ENCODE measurements at regions not wholly inside any gene's neighbourhood (a gene's known extent, or its start where the extent isn't known, plus 50 kb on each side); places are given as distances from the start of the nearest gene placed in this dataset.

DNA sequence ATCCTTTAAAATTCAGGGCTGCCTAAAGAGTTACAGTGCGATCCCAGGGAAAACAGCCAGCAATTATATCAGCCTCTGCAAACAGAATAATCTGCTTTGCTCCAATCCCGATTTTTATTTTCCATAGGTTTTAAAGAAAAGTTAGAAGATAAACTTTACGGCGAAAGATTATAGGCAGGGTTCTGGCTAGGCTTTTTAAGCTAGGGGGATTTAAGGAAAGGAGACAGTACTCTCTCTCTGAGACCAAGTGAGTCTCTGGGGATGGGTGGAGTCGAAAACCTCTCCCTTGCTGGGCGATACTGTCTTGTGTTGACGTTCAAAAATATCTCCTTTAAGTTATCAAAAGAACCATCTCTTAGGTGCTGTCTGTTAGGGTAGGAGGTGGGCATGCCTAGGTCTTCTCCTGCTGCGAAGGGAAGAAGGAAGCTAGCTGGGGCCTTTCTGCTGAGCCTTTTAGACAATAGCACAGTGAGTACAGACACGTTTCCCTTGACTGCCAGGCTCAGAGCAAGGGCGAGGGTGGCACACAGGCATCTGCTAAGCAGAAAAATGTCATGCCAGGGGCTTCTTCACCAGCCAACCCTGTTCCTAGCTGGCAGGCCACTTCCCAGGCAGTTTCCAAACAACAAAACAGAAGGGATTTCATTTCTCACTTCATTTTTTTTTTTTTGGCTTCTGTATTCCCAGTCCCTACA is 167.9 kb upstream of the MAF start:
- DNase-seq, result peak; percentile 13

DNA sequence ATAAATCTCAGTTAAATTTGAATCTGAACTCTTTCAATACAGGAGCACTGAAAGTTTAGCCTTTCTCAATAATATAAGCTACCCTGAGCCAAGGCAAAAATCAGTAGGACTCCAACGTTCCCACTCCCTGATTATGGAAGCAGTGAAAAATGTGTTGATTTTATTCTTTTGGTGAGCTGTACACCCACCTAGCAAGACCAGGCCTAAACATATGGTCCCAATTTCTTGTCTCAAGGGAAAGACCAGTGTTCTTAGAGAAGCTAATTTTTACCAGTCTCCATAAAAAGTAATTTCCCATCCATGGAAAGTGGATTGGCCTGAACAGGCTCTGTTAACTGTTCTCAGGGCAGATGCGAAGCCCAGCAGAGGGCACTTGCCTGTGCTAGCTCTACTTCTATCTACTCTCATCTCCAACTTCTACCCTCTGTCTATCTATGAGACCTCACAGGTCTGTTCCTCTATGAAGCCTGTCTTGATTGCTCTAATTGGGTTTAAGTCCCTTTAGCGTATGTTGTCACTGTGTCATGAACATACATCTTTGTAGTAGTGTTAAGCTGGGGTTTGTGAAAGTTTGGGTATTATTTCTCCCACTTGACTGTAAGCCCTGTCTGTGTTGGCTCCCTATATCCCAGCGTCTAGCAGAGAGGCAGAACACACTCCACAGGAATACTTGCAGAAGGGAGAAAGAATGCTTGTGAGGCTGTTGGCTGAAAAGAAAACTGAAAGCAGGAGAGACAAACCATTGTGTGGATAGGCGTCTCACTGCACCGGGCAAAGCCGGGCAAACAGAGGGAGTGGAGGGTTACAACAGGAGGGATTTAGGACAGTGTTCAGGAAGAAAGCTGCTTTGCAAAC is 167.1 kb upstream of the MAF start:
- peak; percentile 20 for DNase-seq

DNA sequence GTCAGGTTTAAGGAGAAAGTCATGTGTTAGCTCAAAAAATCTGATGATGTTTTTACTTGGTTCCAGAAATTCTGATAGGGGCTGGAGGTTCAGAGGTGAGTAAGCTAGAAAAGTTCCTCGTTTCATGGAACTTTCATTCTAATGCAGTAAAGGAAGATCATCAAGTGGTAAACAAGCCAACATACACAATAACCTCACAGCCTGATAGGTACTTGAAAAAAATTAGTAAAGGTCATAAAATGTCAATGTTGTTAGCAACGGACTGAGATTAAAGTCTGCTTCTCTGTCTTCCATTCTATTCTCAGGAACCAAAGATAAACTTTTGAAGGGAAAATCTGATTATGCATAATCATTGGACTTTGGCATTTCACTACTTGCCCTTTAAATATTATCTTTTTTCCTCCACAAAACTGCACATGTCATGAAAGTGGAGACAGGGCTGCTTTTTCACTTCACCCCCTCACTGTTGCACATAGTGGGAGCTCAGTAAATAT is 165.4 kb upstream of the MAF start:
- DNase-seq, result no peak

DNA sequence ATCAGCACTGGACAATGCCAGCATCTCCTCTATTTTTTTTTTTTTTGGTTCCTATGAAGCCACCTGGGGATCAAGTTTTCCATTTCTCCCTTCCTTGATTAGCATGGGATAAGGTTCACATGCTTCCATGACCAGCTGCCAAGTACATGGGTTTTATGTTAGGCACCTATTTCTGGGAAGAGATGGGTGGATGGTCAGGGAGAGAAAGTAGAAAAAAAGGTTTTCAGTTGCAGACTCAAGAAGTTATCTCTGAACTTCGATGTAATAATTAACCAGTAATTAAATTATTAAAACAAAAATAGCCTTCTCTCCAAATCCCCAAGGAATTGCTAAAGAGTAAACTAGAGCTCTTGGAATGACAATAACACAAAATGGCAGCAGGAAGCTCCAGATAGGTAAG is 164.9 kb upstream of the MAF start:
- DNase-seq, result no peak

DNA sequence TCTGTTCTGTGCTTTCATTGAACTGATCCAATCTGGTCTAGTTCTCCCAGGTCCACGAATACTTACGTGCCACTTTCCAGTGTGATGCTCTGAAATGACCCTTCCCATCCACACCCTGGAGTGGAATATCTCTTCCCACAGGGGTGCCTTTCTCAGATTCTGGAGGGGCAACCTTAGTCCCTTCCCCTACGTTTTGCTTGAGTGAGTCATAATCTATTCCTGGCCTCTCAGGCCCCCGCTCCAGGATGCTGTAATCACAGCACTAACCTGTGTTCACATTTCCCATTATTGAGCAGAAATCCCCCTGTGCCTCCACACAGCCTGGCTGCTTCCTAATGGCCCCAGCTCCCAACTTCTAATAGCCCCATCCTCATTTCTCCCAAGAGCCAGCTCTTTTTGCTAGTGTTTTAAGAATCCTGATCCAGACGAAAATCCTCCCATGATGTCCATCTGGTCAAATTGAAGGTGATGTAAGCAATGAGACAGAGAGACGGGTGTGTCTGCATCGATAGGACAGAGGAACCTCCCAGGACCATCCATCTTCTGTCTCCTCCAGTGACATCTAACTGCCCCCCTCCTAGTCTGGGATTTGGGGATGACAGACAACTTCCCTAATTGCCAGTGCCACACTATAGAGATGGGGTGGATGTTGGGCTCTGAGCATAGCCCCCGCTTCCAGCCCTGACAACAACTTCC is 164.0 kb upstream of the MAF start:
- DNase-seq, result no peak

DNA sequence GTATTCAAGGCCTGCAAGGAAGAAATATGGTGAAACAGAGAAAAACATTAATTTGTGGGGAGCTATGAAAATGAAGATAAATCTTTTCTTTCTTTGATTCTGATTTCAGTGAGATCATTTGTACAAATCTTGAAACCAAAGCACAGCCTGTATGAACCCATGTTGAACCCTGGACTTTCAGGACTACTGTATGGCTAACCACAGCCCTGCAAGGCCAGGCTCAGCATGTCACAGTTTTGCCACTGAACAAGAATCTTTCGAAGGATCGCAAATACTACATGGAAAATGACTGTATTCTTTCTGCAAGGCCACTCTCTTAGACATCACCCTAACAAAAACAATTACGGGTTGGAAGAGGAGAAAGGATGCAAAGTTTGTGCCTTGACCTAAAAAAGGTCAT is 161.7 kb upstream of the MAF start:
- DNase-seq, result no peak

DNA sequence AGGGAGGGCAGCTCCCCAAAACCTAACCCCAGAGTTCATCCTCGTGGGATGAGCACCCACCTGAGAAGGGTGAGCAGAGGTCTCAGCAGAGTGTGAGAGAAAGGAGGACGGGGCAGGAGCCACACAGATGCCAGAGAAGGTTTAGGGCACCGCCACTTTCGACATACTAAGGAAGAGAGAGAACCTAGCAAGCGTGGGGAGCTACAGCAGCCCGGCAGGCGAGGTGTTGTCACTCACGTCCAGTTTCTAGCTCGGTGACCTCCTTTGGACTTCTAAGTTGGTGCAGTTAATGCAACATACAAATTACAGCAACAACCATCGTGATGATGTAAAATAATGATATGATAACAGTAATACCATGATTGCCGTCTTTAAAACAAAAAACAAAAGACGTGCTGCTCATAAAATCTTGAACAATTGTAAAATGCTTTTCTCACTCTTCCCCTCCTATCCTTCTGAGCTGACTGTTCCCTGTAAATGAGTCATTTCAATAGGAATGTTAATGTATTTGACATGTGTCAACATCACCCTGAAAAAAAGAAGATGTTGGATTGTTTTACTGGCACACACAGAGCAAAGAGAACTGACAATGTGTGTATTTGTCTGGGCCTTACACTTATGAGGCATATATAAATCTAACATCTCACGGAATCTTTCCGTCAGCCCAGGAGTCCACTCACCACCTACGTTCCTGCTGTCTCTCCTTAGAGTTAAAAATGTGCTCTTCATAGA is 158.2 kb upstream of the MAF start:
- DNase-seq, result no peak

DNA sequence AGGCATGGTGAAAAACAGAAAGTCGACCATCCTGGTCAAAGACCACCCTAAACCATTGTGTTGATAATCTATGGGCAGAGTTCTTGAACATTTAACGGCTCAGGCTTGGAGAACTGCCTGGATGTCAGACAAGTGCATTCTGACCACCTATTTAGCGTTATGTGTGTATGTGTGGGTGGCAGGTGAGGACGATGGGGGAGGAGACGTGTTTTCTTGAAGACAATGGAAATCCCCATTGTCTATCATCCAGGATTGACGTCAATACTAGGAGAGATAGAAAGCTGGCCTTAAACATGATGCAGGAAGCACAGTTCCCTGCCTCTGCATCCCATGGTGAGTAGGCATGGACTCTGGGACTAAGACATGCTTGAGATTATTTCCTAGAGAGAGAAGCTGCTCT is 157.4 kb upstream of the MAF start:
- DNase-seq, result no peak

DNA sequence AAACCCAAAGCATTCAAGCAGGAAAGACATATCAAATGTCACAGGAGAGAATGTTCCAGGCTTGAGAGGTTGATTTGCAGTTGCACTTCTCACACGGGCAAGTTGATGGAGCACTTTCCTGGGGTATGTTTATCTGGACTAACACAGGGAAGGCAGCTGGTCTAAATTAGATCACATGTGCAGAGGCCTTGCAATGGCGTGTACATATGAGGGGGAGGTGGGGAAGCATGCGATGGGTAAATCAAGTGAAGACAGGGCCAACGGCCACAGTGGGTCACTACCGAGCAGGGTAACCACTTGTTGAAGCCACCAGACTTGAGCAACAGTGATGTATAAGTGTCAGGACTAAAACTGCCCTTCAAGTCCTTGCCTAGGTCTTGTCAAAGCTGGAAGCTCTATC is 156.6 kb upstream of the MAF start:
- DNase-seq, result no peak

DNA sequence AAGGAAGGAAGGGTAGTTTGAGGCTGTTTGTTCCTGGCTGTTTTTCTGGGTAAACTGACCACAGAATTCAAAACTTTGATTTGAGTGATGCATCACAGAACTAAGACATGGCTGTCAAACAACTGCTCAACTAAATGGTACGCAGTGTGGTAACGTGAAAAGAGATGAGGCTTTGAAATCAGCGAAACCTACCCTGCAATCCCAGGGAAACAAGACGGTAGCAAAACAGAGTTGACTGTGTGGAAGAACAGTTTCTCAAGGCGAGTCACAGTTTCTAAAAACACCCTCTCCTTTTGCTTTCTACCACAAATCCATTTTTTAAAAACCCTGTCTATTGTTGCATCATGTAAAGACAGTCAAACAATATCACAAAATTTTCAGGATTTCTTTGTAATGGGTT is 156.0 kb upstream of the MAF start:
- no peak for DNase-seq

DNA sequence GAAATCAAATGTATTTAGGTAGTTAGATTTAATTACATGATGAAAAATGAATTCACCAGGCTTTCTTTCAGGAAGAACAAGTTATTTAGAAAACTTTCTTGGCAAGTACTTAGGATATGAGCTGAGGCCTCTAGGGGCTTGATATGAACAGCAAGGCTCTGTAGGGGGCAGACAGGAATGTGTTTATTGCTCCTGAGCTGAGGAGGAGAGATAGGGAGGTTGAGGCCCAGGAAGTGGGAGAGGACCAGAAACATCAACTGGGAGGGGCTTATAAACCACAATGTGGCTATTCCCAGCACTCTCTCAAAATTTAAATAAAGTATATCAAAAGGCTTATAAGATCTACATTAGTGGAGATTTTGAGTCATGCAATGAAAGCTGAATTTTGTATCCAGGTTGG is 154.0 kb upstream of the MAF start:
- no peak for DNase-seq

DNA sequence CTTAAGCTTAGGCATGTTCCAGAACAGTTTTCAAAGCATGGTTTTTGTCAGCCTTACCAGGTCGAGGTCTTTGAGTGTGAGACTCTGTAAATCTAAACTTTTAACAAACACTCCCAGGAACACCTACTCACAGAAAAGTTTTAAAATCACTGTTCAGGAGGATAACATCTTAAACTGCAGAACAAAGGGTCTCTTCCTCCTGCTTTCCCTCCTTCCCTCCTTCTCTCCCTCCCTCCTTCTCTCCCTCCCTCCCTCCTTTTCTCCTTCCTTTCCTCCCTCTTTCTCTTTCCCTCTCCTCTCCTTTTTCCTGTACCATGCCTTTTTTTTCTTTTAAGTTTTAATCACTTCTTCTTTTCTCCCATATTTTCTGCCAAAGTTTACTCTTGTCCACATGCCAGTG is 153.5 kb upstream of the MAF start:
- DNase-seq, result no peak

DNA sequence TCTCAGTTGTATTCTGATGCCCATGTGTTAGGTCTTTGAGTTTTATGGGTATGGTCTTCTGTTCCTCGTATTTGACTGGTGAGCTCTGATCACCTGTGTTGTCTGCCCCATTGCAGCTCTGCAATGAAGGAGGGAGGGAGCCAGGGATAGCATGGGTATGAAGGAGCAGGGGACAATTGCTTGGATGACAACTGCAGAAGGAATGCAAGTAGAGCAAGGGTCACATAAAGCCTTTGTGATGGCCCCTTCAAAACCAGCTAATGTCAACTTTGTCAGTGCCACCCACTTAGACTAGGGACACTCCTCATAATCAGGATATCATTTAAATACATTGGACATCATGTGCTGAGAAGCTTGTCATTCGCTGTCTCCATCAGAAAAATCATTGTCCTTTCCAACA is 152.7 kb upstream of the MAF start:
- DNase-seq, result no peak

DNA sequence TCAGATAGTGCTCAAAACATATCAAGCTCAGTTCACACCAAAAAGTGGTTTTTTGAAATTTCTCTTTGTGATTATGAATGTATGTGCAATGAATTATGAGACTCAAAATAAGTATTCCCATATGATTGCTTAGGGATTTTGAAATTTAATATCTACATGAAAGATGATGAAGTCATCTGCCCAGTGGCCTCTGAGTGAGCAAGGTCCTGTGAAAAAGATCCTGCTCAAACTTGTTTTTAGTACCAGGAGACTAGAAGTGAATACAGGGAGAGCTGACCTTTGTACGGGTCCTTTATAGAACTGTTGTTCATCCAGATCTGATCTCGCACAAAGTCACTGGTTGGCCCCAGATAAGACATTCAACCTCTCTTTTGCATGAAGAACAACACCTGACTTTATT is 151.9 kb upstream of the MAF start:
- DNase-seq, result no peak

DNA sequence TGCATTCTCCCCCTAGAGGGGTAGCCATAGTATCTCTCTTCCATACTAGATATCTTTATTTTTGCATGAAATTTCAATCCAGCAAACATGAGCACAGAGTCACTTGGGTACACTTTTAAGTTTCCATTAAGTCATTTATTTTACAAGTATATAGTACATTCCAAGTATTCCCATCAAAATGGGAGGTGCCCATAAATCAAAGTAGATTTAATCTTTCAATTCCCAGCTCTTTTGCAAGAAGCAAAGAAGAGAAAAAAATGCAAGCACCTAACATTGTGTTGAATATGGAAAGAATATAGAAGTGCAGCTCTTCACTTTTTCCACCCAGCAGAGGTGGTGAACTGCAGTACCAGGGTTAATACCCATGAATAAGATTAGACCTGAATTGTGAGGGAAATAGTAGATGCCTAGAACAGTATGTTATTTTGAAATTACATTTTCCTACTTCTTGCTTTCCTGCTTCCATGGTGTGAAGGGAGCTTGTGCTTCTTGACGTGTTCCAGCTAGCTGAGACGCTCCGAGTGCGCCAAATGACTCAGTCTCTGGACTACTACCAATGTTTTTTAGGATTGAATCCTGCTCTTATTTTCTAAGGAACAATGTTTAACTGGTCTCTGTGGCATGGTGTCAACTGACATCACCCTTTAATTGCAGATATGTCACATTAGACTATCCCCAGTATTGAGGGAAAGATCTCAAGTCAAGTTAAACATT is 151.1 kb upstream of the MAF start:
- no peak for DNase-seq

DNA sequence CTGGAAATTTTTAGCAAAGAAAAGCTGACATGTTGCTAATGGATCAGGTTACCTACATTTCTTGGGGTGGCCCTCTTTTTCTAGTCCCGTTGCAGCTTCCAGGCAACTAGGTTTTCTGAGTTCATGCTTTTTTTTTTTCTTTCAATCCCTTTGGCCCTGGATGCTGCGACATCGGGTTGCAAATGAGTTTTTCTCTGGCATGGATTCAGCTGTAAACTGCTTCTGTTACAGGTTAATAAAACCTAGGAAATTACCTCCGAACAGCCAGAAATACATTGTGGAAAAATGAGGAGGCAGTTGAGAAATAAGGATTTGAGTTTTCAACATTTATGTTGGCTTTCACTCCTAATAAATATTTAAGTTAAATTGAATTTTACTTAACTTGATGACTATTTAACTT is 149.8 kb upstream of the MAF start:
- peak; percentile 5 for DNase-seq

DNA sequence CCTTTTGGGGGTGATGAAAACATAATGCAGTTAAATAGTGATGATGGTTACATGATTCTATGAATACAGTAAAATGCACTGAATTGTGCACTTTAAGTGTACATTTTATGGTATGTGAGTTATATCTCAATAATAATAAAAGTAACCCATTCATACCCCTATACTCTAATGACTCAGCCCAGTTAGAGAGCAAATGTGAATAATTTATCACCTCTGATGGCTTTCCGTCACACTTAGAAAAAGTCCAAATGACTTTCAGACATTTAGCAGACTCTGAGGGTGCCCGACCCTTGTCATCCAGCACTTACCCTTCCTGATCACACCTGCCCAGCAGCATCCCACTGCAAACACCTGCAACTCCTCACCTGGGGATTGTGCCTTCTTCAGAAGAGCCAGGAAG is 148.1 kb upstream of the MAF start:
- DNase-seq, result no peak

DNA sequence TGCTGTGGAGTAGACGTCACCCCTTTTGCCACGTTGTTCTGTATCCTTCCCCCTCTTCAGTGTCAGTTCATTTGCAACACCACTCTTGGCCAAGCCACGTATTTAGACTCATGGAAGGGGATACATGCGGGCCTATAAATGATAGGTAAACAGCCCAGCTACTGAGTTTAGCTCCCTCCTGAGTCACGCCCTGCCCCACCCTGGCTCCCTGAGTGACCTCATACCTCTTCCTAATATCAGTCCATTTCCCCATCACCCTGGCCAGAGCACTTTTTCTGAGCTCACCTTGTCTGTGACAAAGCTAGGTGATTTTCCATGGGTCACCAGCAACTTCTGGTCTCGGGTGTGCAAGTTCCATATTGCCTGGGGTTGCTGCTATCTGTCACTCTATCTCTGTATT is 147.2 kb upstream of the MAF start:
- no peak for DNase-seq

DNA sequence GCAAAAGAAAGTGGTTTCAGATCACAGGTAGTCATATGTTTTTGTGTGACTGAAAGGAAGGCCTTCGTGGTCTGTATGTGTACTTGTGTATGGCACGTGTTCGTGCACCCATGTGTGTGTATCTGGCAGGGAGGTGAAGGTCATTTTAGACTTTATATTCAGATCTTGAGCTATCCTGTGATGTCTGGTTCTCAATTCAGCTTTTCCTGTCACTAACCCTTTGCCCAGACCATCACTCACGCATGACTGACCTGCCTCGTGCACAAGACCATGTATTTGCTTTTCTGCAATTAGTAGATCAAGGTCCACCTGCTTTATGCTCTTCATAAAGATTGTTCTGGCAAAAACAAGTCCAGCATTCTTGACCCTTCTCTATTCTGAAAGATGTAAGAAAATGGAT is 139.7 kb upstream of the MAF start:
- no peak for DNase-seq

DNA sequence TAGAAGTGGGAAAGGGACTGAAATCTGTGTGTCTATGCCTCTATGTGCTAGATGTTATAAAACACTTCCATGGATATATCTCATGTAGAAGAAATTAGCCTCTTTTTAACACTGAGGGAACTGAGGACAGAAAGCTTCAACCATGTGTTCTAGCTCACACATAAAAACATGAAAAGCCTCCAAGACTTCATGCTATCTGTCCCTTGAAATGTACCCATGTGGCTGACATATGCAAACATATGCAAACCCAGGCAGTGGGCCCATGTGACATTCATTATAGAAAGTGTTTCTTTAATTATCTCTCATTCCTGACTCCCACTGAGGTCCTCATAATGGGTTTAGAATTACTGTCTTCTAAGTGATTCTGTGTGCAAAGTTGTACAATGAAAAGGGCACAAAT is 134.7 kb upstream of the MAF start:
- no peak for DNase-seq

DNA sequence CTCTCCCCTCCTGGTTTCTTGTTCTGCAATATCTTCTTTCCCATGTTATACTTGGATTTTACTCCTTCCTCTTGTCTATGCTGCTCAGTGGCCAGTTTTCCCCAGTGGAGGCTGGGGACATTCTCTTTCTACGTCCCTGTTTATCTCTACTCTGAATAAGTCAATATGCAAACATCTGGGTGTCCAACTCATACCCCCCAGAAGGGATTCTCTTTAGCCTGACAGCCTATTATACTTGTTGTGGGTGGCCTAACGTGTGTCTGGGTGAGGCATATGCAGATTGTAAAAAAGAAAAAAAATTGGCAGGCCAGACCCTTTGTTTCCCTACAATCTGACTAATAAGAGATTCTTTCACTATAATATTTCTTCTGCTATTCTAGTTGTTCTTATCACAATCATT is 134.2 kb upstream of the MAF start:
- DNase-seq, result no peak

DNA sequence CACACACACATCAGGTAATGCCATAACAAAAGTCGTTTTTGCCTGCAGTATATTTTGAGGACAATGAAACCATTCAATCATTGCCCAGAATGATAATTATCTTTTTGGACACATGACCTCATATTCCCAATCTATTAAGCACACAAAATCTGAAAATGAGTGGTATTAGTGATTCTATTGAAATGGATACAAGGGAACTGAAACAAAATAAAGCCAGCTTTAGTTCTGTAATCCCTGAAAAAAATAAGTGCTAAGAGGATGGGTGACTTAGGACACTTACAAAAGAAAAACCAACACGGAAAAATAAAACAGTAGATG is 128.3 kb upstream of the MAF start:
- DNase-seq, result no peak
